ENCODE measurements at regions not wholly inside any gene's neighbourhood (a gene's known extent, or its start where the extent isn't known, plus 50 kb on each side); places are given as distances from the start of the nearest gene placed in this dataset.

DNA sequence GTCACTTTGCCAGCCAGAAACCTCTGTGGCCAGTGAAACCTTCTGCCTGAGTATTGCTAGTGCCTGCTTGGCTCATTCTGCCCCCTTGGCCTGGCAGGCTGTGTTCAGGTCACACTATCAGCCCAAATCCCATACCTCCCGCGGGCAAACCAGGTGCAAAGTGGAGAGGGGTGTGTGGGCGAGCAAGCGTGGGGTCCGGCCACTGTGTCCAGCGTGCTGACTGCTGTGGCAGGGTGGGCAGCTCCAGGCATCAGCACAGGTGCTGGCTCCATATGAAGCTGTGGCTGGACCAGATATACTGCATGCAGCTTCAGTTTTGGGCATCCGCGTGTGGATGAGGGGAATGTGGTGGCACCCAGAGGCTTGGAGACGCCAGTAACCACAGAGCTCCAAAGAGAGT is 576.5 kb upstream of the EDIL3 start:
- Mint-ChIP-seq H3K4me3 (no peak overlapping the region), H3K27me3 (ENCODE audit: low read depth) (no peaks in the 10 kb centered on the region), H3K36me3 (no peaks in the 10 kb centered on the region), H3K9me3 (no peaks in the 10 kb centered on the region), H3K27ac (no peak overlapping the region), H3K4me1 (peaks cover 4% of the 10 kb centered on the region; the same call in 1 of the 2 replicates)
- ChIA-PET CTCF (no interaction called here), POLR2A (interaction anchor here (0.6 kb wide), 1 partner anchor 329 kb away, joined by 5 read pairs; no protein-coding TSS in a partner anchor)
- no peak for DNase-seq (ENCODE audit: low spot score)
- TF ChIP-seq, protein P1, sequence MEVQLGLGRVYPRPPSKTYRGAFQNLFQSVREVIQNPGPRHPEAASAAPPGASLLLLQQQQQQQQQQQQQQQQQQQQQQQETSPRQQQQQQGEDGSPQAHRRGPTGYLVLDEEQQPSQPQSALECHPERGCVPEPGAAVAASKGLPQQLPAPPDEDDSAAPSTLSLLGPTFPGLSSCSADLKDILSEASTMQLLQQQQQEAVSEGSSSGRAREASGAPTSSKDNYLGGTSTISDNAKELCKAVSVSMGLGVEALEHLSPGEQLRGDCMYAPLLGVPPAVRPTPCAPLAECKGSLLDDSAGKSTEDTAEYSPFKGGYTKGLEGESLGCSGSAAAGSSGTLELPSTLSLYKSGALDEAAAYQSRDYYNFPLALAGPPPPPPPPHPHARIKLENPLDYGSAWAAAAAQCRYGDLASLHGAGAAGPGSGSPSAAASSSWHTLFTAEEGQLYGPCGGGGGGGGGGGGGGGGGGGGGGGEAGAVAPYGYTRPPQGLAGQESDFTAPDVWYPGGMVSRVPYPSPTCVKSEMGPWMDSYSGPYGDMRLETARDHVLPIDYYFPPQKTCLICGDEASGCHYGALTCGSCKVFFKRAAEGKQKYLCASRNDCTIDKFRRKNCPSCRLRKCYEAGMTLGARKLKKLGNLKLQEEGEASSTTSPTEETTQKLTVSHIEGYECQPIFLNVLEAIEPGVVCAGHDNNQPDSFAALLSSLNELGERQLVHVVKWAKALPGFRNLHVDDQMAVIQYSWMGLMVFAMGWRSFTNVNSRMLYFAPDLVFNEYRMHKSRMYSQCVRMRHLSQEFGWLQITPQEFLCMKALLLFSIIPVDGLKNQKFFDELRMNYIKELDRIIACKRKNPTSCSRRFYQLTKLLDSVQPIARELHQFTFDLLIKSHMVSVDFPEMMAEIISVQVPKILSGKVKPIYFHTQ (CRISPR knock-in tag; IDR thresholded peaks at IDR 0.05): no peak
- no peak for TF ChIP-seq PRRX2 (CRISPR knock-in tag; IDR thresholded peaks at IDR 0.05)
- TF ChIP-seq ESRRA (CRISPR knock-in tag; IDR thresholded peaks at IDR 0.05; ENCODE audit: borderline replicate concordance): no peak
- TF ChIP-seq, protein P2, sequence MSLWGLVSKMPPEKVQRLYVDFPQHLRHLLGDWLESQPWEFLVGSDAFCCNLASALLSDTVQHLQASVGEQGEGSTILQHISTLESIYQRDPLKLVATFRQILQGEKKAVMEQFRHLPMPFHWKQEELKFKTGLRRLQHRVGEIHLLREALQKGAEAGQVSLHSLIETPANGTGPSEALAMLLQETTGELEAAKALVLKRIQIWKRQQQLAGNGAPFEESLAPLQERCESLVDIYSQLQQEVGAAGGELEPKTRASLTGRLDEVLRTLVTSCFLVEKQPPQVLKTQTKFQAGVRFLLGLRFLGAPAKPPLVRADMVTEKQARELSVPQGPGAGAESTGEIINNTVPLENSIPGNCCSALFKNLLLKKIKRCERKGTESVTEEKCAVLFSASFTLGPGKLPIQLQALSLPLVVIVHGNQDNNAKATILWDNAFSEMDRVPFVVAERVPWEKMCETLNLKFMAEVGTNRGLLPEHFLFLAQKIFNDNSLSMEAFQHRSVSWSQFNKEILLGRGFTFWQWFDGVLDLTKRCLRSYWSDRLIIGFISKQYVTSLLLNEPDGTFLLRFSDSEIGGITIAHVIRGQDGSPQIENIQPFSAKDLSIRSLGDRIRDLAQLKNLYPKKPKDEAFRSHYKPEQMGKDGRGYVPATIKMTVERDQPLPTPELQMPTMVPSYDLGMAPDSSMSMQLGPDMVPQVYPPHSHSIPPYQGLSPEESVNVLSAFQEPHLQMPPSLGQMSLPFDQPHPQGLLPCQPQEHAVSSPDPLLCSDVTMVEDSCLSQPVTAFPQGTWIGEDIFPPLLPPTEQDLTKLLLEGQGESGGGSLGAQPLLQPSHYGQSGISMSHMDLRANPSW (CRISPR knock-in tag; conservative IDR thresholded peaks at IDR 0.05; ENCODE audit: low read depth): no peak
- no peak for TF ChIP-seq SP1 (CRISPR knock-in tag; conservative IDR thresholded peaks at IDR 0.05)
- no peak for TF ChIP-seq RORB (CRISPR knock-in tag; IDR thresholded peaks at IDR 0.05)
- no peak for TF ChIP-seq ZNF121 (CRISPR knock-in tag; IDR thresholded peaks at IDR 0.05)
- TF ChIP-seq, protein P3, sequence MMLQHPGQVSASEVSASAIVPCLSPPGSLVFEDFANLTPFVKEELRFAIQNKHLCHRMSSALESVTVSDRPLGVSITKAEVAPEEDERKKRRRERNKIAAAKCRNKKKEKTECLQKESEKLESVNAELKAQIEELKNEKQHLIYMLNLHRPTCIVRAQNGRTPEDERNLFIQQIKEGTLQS (CRISPR knock-in tag; conservative IDR thresholded peaks at IDR 0.05): no peak
- TF ChIP-seq, protein P4, sequence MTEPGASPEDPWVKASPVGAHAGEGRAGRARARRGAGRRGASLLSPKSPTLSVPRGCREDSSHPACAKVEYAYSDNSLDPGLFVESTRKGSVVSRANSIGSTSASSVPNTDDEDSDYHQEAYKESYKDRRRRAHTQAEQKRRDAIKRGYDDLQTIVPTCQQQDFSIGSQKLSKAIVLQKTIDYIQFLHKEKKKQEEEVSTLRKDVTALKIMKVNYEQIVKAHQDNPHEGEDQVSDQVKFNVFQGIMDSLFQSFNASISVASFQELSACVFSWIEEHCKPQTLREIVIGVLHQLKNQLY (CRISPR knock-in tag; IDR thresholded peaks at IDR 0.05): no peak
- TF ChIP-seq CBFB (CRISPR knock-in tag; IDR thresholded peaks at IDR 0.05; ENCODE audit: low read depth): no peak
- TF ChIP-seq ZNF138 (CRISPR knock-in tag; conservative IDR thresholded peaks at IDR 0.05): no peak
- no peak for TF ChIP-seq ZNF317 (CRISPR knock-in tag; IDR thresholded peaks at IDR 0.05; ENCODE audit: borderline replicate concordance, low read depth)
- no peak for TF ChIP-seq ZBTB21 (CRISPR knock-in tag; IDR thresholded peaks at IDR 0.05; ENCODE audit: borderline replicate concordance)
- TF ChIP-seq ZNF423 (CRISPR knock-in tag; IDR thresholded peaks at IDR 0.05): no peak
- no peak for TF ChIP-seq ETV6 (CRISPR knock-in tag; IDR thresholded peaks at IDR 0.05)
- ATAC-seq: no peak

DNA sequence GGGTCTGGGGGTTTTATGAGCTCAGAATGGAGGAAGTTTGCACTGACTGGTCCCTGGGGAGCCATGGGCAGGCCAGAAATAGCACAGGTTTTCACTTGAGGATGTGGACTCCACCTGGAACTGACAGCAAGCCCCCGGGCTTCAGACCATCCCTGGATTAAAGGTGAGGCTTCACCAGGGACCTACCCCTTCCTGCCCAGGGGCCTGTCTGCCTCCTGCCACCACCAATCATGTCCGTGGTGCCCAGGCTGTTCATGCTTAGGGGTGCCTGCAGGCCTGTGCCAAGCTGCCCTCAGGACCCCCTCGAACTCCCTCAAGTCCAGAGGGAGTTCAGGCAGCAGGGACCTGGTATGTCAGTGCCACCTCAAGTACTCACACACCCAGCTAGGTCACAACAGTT is 577.2 kb upstream of the EDIL3 start:
- Mint-ChIP-seq H3K27ac (no peak overlapping the region), H3K36me3 (no peaks in the 10 kb centered on the region), H3K4me3 (no peak overlapping the region), H3K9me3 (no peaks in the 10 kb centered on the region), H3K27me3 (ENCODE audit: low read depth) (no peaks in the 10 kb centered on the region), H3K4me1 (peaks cover 4% of the 10 kb centered on the region; the same call in 1 of the 2 replicates)
- DNase-seq (ENCODE audit: low spot score) (no peak), ATAC-seq (no peak)
- TF ChIP-seq SP1 (CRISPR knock-in tag; conservative IDR thresholded peaks at IDR 0.05) (no peak), KAT7 (CRISPR knock-in tag; IDR thresholded peaks at IDR 0.05; ENCODE audit: borderline replicate concordance) (no peak), NFE2L1 (CRISPR knock-in tag; IDR thresholded peaks at IDR 0.05) (no peak), ZNF138 (CRISPR knock-in tag; conservative IDR thresholded peaks at IDR 0.05) (no peak), RORB (CRISPR knock-in tag; IDR thresholded peaks at IDR 0.05) (no peak), OVOL2 (CRISPR knock-in tag; IDR thresholded peaks at IDR 0.05; ENCODE audit: borderline replicate concordance) (no peak), ETV6 (CRISPR knock-in tag; IDR thresholded peaks at IDR 0.05) (no peak)
- TF ChIP-seq, protein P5, sequence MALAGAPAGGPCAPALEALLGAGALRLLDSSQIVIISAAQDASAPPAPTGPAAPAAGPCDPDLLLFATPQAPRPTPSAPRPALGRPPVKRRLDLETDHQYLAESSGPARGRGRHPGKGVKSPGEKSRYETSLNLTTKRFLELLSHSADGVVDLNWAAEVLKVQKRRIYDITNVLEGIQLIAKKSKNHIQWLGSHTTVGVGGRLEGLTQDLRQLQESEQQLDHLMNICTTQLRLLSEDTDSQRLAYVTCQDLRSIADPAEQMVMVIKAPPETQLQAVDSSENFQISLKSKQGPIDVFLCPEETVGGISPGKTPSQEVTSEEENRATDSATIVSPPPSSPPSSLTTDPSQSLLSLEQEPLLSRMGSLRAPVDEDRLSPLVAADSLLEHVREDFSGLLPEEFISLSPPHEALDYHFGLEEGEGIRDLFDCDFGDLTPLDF (CRISPR knock-in tag; IDR thresholded peaks at IDR 0.05): no peak
- TF ChIP-seq, protein P6, sequence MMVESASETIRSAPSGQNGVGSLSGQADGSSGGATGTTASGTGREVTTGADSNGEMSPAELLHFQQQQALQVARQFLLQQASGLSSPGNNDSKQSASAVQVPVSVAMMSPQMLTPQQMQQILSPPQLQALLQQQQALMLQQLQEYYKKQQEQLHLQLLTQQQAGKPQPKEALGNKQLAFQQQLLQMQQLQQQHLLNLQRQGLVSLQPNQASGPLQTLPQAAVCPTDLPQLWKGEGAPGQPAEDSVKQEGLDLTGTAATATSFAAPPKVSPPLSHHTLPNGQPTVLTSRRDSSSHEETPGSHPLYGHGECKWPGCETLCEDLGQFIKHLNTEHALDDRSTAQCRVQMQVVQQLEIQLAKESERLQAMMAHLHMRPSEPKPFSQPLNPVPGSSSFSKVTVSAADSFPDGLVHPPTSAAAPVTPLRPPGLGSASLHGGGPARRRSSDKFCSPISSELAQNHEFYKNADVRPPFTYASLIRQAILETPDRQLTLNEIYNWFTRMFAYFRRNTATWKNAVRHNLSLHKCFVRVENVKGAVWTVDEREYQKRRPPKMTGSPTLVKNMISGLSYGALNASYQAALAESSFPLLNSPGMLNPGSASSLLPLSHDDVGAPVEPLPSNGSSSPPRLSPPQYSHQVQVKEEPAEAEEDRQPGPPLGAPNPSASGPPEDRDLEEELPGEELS (CRISPR knock-in tag; IDR thresholded peaks at IDR 0.05): no peak
- POLR2A ChIA-PET: no interaction called here
- CTCF ChIA-PET: no interaction called here
